Nucleus accumbens (tissue), 56 donors: ENCODE measurements at regions not wholly inside any gene's neighbourhood (a gene's known extent, or its start where the extent isn't known, plus 50 kb on each side); places are given as distances from the start of the nearest gene placed in this dataset.

Source experiments
- DNase-seq, 56 donors: peaks; one replicate each; lab custom pipeline; 2025; lab: John Stamatoyannopoulos, UW

DNA sequence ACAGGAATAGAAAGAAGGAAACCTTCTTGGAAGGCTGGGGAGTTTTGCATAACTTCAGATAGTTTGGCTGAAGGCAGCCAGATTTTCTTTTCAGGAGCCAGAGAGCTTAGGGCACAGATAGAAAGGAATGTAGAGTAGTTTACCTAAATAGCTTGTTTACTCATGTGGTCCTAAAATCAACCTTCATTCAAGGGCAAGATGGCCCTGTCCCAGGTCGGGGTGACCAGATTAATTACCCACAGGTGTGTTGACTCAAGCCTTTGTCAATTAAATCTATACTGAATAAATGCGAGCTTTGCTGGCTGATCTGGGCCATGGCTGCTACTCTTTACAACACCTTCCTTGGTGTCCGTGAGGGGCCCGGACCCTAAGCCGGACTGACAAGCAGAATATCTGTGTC is 792.0 kb upstream of the MAN1A1 start:
- no peak for DNase-seq

DNA sequence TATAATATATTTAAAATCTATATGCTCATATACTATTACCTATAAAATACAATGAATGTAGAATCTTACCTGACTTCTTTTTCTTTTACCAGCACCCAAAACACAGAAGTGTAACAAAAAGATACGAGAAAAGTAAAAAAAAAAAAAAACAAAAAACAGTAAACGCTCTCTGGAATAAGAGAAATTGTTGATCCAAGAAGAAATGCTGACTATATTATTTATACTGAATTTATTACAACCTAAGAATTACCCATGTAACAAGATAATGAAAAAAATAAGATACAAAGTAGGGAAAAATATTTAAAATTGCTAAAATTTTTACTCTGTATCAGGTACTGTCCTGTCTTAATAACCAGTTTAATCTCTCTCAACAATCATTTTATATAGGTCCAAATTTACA is 787.9 kb upstream of the MAN1A1 start:
- no peak for DNase-seq

DNA sequence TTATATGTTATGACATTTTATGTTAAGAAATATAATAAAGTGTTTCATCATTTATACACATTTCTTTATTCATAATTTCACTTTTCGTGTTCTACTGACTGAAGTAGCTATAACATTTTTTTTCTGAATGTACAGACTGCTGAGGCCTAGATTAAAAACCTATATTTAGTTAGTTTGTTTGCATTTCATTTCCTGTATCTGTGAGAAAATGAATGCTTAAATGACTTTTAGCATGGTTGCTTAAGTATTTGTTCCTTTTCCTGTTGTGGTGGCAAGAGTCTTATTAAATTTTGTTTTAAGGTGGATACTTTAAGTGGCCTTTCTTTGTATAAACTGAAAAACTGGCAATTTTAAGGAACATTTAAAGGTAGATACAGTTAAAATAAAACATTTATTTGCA is 779.7 kb upstream of the MAN1A1 start:
- DNase-seq = no peak

DNA sequence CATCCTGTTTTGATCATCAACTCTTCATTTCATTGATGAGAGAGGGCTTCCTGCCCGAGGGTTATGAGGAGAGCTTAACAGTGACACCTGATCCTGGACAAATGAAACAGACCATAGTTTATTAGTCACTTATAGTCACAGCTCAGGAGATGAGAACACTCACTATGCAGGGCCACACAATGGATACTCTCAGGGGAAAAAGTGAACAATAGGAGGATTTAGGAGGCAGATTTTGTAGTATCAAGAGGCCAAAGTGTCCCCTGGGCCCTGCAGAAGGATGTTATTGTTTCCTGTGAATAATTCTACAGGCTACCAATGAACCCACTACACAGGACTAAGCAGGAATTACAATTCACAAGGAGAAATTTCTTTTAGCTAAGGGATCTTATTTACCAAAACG is 772.8 kb upstream of the MAN1A1 start:
- no peak for DNase-seq

DNA sequence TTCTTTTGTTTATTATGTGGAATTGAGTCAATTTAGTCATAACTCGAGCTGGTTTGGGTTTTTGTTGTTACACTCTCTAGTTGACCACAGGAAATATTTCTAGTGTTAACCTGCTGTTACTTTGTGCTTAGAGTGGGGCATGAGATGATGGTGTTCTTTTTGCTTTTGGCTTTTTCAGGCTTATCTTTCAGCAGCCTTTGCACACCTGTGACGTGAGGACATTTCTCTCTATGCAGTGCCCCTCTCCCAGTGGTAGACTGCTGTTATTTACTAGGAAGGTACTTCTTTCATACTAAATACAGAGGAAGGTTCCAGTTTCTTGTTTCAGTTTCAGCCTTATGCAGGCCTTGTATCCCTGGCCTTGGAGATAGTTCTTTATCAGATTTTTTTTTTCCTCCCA is 766.8 kb upstream of the MAN1A1 start:
- DNase-seq = no peak

DNA sequence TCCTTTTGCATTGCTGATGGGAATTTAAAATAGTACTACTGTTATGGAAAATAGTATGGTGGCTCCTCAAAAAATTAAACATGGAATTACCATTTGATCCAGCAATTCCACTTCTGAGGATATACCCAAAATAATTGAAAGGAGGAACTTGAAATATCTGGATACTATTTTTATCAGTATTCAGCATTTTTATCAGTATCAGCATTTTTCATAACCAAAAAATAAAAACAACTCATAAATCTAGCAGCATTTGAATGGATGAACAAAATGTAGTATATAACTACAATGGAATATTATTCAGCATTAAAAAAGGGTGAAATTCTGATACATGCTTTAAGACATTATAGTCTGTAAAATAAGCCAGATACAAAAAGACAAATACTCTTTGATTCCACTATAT is 763.4 kb upstream of the MAN1A1 start:
- DNase-seq = no peak

DNA sequence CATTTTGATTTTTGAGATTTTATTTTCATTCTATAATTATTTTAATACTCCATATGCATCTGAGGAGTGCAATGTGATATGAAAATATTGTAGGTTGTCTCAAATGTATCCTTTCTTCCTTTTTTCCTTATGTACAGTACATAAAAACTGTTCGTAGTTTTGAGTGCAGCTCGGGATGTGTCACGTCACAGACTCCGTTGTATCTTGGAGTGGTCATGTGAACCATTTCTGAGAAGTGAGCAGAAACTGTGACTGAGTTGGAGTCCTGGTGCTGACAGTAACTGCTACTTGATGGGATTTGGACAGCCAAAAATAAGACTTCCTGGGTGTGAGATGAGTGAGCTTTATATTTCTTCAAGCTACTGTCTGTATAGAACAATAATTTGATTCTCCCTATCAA is 761.4 kb upstream of the MAN1A1 start:
- no peak for DNase-seq

DNA sequence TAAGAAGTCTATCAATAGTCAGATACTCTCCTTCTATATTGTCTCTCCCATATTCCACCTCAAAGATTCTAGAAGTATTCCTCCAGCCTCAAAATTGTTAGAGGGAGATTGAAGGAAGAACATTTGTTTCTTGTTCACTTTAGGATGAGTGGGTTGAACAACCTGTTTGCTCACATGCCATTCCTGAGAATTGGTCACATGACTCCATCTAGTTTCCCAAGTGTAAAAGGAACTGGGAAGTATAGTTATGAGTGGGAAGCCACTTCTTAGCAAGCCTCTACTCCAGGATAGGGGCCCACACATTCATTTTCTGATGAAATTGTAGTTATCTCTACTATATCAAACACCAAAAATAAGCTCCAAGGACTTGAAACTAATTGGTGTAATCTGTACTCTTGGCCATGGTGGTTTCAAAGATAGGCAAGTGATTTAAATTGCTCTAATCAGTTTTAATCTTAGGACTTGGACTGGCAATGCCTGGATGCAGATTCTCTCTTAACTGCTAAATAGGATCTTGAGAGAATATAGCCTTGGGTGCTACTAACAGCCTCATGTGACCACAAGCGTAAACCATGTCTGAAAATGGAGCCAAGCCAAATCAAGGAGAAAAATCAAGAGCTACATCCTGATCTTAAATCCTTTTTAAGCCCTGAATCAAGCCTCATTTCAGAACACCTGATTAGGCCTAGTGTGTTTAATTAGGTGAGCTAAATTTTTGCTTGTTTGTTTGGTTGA is 758.7 kb upstream of the MAN1A1 start:
- DNase-seq = no peak

DNA sequence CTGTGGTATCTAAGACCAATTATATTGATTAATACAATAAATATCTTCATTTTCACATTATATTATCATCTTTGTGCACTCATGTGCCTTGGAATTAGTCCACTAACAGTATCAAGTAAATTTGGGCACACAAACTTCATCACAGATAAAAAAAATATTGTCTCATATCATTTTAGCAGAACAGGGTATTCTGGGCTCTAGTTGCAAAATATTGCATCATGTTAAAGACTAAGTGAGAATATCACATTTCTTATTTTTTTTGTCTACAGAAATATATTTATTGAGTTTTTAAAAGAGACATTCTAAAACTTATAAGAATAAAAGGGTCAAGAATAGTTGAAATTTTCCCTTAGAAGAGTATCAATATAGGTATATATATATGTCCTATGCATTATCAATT is 754.1 kb upstream of the MAN1A1 start:
- no peak for DNase-seq

DNA sequence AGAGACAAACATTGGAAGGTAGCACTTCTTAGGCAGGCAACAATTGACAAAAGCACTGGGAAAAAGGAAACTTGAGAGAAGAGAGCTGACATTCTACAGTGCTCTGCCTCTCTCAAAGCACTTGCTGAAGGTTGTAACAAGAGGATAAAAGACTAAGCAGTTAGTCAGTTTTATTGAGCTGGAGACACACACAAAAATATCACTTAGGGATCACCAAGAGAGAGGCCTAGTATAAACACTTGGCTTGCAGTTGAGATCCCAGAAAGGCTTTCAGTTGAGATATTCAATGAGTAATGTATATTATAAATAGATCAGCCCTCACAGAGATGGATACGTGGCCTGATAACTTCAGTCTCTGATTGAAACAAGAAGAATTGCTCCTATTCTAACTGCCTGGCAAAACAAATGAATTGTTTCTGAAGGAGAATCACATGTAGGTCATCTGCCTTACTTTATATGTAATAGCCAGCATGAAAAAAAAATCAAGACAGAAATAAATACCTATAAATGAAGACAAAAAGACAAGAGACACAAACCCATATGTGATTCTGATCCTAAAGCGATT is 747.2 kb upstream of the MAN1A1 start:
- DNase-seq = no peak

DNA sequence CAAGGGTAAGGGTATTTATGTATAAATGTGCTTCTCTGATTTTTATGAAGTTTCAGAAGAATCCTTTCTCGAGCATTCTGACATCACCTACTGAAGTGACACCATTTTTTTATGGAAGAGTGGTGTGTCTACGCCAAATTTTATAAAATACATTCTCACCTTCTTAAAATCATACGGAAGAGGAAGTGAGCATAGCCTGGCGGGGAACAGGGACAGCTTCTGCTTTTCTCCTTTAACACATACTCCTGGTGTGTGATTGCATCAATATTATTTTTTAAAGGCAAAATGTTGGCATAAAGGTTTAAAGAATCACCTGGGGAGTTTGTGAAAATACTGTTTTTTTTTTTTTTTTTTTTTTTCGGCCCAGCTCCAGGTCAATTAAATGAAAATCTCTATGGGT is 733.6 kb upstream of the MAN1A1 start:
- no peak for DNase-seq

DNA sequence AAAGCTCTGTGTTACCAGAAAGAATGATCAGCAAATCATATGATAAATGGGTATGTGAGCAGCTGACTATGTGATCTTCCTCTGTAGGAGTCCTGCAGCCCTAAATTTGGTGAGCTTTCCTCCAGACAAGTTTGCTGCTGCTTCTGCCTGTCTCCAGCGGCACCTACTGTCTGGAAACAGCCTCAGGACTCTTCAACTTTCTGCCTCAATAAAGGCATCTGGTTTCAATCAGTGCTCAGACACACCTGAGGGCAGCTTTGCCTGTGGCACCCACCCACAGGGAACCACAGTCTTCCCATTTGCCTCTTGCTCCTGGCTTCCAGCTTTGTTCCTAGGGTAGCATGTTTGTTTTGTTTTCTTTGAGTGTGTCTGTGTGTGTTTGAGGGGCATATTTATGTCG is 727.9 kb upstream of the MAN1A1 start:
- no peak for DNase-seq

DNA sequence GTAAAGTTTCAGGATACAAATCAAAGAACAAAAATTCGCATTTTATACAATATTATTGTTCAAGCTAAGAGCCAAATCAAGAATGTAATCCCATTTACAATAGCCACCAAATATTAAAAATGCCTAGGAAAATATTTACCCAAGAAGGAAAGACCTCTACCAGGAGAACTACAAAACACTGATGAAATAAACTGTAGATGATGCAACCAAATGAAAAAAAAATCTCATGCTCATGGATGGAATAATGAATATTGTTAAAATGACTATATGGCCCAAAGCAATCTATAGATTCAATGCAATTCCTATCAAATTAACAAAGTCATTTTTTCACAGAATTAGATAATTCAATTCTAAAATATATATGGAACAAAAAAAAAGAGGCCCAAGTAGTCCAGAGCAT is 708.8 kb upstream of the MAN1A1 start:
- no peak for DNase-seq

DNA sequence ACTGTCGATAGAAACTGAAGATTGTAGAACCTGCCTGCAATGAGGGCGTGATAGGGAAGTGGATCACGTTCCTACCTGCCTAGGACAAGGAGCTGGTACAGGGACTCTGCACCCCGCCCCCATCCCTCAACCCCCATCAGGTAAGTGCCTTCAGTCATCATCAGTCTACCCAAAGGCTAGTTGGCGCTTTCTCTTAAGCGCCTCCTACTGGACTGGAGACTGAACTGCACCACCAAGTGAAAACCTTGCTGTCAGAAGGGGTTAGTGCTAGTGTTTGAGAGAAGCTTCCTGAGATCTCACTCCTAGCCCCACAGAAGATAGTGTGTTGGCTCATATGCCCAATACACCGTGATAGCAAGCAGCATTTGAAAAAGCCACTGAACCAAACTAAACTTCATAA is 706.5 kb upstream of the MAN1A1 start:
- DNase-seq = no peak

DNA sequence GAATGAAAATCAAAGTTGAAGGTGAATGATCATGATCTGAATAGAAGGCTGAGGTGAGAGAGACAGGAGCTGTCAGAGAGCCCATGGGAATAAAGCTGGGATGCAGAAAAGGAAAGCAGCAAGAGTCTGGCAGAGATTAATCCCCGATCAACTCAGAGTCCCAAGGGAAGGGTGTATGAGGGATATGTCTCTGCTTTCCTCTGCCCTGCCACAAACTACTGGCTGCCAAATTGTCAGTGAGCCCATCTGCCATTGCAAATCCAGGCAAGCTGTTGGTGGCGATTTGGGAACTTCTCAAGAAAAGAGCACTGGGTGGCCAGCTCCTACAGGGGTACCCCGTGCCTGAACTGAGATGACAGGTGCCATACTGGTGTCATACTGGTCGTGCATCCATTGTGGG is 705.5 kb upstream of the MAN1A1 start:
- DNase-seq = no peak

DNA sequence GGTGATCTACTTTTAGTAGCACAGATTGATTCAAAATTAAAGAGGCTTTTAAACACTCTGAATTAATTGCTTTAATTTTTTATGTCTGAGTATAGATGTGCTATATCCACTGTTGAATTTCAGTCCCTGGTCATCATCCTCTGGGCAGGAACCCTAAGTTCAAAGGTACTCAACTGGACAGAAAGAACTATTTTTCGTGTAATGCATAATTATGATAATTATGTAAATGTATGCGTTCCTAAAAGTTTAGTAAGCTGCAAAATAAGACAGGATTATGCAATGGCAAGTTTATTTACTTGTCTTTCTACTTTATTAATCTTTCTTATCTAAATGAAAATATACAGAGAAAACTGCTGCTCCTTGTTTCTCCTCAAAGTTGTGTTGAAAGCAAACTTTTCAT is 690.1 kb upstream of the MAN1A1 start:
- DNase-seq = no peak

DNA sequence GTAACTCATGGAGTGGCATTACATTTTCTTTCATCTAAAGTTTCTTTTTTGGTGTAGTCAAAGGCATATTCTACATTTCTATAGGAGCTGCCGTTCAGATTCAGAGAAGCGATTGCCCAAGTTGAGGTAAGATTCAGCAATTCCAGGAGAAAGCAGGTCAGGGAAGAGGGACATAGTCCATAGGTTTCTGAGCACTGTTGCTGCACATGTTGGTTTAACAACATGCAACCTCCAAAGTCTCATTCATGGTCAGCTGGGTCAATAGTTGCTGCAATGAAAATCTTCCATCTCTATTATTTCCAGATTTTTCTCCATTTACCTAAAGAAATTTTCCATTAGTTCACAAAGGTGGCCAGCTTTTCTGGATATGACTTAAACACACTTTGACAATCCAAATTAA is 682.3 kb upstream of the MAN1A1 start:
- DNase-seq = no peak

DNA sequence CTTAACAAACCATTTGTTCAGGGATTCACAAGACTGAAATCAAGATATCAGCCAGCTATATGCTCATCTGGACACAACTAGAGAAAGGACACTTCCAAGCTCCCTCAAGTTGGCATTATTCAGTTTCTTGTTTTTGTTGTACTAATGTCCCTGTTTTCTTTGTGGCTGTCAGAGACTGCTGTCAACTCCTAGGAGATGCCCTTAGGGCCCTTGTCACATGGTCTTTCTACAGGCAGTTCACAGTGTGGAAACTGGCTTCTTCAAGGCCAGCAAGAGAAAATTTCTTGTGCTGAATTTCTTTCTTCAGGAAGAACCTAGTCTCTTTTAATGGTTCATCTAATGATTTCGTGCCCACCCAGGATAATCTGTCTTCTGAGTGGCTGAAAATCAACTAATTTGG is 677.2 kb upstream of the MAN1A1 start:
- no peak for DNase-seq

DNA sequence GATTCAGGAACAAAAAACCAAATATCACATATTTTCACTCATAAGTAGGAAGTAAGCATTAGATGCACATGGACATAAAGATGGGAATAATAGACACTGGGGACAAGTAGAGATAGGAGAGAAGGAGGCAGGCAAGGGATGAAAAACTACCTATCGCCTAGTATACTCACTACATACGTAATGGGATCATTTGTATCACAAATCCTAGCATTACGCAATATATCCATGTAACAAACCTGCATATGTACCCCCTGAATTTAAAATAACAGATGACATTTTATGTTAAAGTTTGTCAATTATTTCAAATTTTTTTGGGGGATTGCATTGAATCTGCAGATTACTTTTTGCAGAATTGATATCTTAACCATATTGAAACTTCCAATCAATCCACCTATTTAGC is 660.5 kb upstream of the MAN1A1 start:
- DNase-seq = no peak

DNA sequence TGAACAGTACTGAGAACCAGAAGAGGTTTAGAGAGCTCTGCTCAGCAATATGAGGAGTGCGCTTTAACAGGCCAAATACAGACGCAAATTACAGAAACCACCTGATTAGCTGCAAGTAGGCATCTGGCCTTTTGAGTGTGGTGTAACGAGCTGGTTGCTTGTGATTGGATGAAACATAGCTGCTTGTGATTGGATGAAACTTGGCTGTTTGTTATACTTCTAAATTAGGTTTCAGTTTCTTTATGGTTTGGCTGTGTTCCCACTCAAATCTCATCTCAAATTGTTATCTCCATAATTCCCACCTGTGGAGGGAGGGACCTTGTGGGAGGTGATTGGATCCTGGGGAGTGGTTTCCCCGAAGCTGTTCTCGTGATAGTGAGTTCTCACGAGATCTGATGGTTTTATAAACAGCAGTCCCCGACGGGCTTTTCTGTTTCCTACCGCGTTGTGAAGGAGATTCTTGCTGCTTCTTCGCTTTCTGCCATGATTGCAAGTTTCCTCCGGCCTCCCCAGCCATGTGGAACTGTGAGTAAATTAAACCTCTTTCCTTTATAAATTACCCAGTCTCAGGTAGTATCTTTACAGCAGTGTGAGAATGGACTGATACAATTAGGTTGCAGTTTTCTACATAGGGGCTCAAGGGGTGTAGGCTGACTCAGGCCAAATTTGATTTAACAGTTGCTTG is 655.9 kb upstream of the MAN1A1 start:
- no peak for DNase-seq

DNA sequence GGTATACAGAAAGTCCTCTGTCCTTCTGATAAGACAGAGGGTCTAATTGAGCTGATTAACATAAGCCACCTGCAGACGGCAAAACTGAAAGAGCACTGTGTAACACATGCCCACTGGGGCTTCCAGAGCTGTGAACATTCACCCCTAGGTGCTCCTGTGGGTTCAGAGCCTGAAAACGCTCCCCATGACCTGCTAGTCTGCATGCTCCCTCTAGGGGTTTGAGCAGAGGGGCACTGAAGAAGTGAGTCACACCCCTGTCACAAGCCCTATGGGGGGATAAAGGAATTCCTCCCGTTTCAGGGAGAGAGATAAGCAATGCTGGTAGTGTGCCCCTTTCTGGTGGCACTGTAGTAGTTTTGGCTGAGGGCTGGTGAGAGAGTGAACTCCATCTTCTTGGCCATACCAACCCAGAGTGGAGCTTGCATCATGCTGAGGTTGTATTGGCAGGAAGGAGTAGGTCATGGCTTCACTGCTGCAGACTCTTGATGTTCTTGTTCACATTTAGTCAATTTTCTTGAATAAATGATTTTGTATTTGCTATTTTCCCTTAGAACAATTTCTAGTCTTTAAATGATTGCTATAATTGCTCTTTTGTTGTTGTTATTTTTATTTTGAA is 637.5 kb upstream of the MAN1A1 start:
- no peak for DNase-seq
